ENCODE measurements at regions not wholly inside any gene's neighbourhood (a gene's known extent, or its start where the extent isn't known, plus 50 kb on each side); places are given as distances from the start of the nearest gene placed in this dataset.

DNA sequence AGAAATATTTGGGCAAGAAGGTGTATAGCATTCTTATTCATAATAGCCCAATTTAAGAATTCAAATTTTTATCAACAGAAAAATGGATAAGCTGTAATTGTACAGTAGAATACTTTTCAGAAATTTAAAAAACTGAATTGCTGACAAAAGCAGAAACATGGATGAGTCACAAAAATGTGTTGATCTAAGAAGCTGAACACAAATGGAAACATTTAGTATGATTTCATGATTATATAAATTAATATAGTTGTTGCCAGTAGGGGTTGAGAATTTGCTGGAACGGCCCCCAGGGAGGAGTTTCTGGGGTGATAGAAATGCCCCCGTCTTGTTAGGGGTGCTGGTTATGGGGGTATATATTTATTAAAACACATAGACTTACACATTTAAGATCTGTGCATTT lies 179.1 kb downstream of the KLF6 start:
- Histone ChIP-seq H3K4me1 (no peaks in the 10 kb centered on the region), H3K36me3 (peaks cover 4% of the 10 kb centered on the region), H3K9me3 (ENCODE audit: low read depth) (no peaks in the 10 kb centered on the region), H3K9ac (no peak overlapping the region), H3K4me3 (no peak overlapping the region), H4K20me1 (ENCODE audit: low read depth) (no peaks in the 10 kb centered on the region), H3K27me3 (no peaks in the 10 kb centered on the region), H3K4me2 (no peak overlapping the region), H2AFZ (replicated peaks) (no peak overlapping the region), H3K79me2 (ENCODE audit: low read depth) (no peaks in the 10 kb centered on the region), H3F3A (ENCODE audit: low read depth) (no peaks in the 10 kb centered on the region), H3K27ac (no peak overlapping the region)
- no peak overlapping the region for H3K4me3 Mint-ChIP-seq
- H3K36me3 Mint-ChIP-seq = peaks cover 4% of the 10 kb centered on the region
- H3K9me3 Mint-ChIP-seq = peaks cover 29% of the 10 kb centered on the region
- peaks cover 3% of the 10 kb centered on the region for H3K27me3 Mint-ChIP-seq (ENCODE audit: insufficient read depth, low read depth)
- no peak for DNase-seq (ENCODE audit: low spot score)
- no peaks in the 10 kb centered on the region for H3K4me1 Mint-ChIP-seq
- TF ChIP-seq EZH2phosphoT487 (IDR thresholded peaks at IDR 0.05) (no peak), EZH2 (IDR thresholded peaks at IDR 0.05) (no peak)
- TF ChIP-seq, protein P1, sequence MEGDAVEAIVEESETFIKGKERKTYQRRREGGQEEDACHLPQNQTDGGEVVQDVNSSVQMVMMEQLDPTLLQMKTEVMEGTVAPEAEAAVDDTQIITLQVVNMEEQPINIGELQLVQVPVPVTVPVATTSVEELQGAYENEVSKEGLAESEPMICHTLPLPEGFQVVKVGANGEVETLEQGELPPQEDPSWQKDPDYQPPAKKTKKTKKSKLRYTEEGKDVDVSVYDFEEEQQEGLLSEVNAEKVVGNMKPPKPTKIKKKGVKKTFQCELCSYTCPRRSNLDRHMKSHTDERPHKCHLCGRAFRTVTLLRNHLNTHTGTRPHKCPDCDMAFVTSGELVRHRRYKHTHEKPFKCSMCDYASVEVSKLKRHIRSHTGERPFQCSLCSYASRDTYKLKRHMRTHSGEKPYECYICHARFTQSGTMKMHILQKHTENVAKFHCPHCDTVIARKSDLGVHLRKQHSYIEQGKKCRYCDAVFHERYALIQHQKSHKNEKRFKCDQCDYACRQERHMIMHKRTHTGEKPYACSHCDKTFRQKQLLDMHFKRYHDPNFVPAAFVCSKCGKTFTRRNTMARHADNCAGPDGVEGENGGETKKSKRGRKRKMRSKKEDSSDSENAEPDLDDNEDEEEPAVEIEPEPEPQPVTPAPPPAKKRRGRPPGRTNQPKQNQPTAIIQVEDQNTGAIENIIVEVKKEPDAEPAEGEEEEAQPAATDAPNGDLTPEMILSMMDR (IDR thresholded peaks at IDR 0.05) = no peak
- no peak overlapping the region for H3K27ac Mint-ChIP-seq

DNA sequence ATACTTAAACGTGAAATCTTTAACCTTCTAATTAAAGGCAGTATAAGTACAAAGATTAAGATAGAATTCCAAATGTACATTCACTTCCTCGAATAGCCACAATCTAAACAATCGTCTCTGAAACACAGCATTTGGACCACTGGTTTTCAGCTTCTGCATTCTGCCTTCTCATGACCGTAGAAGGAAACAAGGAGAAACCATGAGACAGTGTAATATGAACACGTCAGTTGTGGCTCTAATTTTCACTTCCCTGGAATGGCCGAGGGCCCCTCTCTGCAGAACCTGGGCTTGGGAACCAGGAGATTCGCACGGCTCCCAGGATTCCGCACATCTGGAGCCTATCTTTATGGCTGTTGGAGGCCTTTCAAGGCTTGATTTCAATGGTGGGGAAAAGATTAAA lies 189.3 kb downstream of the KLF6 start:
- no peak overlapping the region for H2AFZ ChIP-seq (replicated peaks)
- no peaks in the 10 kb centered on the region for H4K20me1 ChIP-seq (ENCODE audit: low read depth)
- no peaks in the 10 kb centered on the region for H3K36me3 Mint-ChIP-seq
- H3K4me2 ChIP-seq = no peak overlapping the region
- TF ChIP-seq EZH2phosphoT487 (IDR thresholded peaks at IDR 0.05) = no peak
- no peak for TF ChIP-seq EZH2 (IDR thresholded peaks at IDR 0.05)
- TF ChIP-seq, protein P1 (IDR thresholded peaks at IDR 0.05) = no peak
- H3F3A ChIP-seq (ENCODE audit: low read depth) = no peaks in the 10 kb centered on the region
- no peaks in the 10 kb centered on the region for H3K79me2 ChIP-seq (ENCODE audit: low read depth)
- H3K27ac ChIP-seq = no peak overlapping the region
- no peak overlapping the region for H3K27ac Mint-ChIP-seq
- H3K9me3 ChIP-seq (ENCODE audit: low read depth) = no peaks in the 10 kb centered on the region
- no peak overlapping the region for H3K9ac ChIP-seq
- no peaks in the 10 kb centered on the region for H3K27me3 ChIP-seq
- peaks cover 4% of the 10 kb centered on the region for H3K9me3 Mint-ChIP-seq
- H3K4me1 ChIP-seq = no peaks in the 10 kb centered on the region
- H3K4me3 ChIP-seq = no peak overlapping the region
- no peaks in the 10 kb centered on the region for H3K4me1 Mint-ChIP-seq
- H3K4me3 Mint-ChIP-seq = no peak overlapping the region
- peaks cover 9% of the 10 kb centered on the region for H3K27me3 Mint-ChIP-seq (ENCODE audit: insufficient read depth, low read depth)
- no peak for DNase-seq (ENCODE audit: low spot score)
- no peaks in the 10 kb centered on the region for H3K36me3 ChIP-seq

DNA sequence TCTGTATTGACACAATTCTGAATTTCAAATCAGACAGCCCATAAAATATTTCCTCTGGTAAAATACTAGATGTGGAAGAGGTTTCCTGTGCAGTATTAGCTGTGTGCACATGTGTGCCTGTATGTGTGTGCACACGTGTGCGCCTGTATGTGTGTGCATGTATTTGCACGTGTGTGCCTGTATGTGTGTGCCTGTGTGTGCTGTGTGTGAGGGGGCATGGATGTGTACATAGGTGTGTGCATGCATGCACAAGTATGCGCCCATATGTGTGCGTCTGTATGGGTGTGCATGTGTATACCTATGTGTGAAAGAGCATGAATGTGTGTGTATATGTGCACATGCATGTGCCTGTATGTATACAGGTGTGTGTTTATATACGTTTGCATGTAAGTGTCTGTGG lies 191.4 kb downstream of the KLF6 start:
- no peak overlapping the region for H3K4me3 Mint-ChIP-seq
- Histone ChIP-seq H4K20me1 (ENCODE audit: low read depth) (no peaks in the 10 kb centered on the region), H3K4me2 (no peak overlapping the region), H3K4me1 (no peaks in the 10 kb centered on the region), H3K27ac (no peak overlapping the region), H3K79me2 (ENCODE audit: low read depth) (no peaks in the 10 kb centered on the region), H3K4me3 (no peak overlapping the region), H2AFZ (replicated peaks) (no peak overlapping the region), H3K36me3 (no peaks in the 10 kb centered on the region), H3F3A (ENCODE audit: low read depth) (no peaks in the 10 kb centered on the region), H3K27me3 (no peaks in the 10 kb centered on the region), H3K9me3 (ENCODE audit: low read depth) (no peaks in the 10 kb centered on the region), H3K9ac (no peak overlapping the region)
- no peak for DNase-seq (ENCODE audit: low spot score)
- peaks cover 4% of the 10 kb centered on the region for H3K9me3 Mint-ChIP-seq
- H3K27ac Mint-ChIP-seq = no peak overlapping the region
- TF ChIP-seq, protein P1 (IDR thresholded peaks at IDR 0.05) = no peak
- TF ChIP-seq EZH2 (IDR thresholded peaks at IDR 0.05) (no peak), EZH2phosphoT487 (IDR thresholded peaks at IDR 0.05) (no peak)
- H3K36me3 Mint-ChIP-seq = no peaks in the 10 kb centered on the region
- H3K4me1 Mint-ChIP-seq = no peaks in the 10 kb centered on the region
- H3K27me3 Mint-ChIP-seq (ENCODE audit: insufficient read depth, low read depth) = peaks cover 6% of the 10 kb centered on the region

Data from neural progenitor cell (in vitro differentiated cells).